Skin epidermis (tissue), 12 donors: ENCODE measurements at regions not wholly inside any gene's neighbourhood (a gene's known extent, or its start where the extent isn't known, plus 50 kb on each side); places are given as distances from the start of the nearest gene placed in this dataset.
"Not testable (repeated sequence)": the region's sequence is repeated elsewhere in the genome, so short reads cannot be mapped to it uniquely, and the experiment has no call there.

Source experiments
- H3K27ac ChIP-seq, 21 experiments: fragments of 200-600 bp; sonication (generic) in 11 of 21; one replicate each; pipeline ENCODE4 v1.5.0; 2020; ENCODE audit warnings: mild to moderate bottlenecking in 3 of 21, inconsistent platforms in 2 of 21, moderate library complexity in 2 of 21
- H3K4me3 ChIP-seq, 7 experiments: fragments of 200-600 bp; sonication (generic) in 2 of 7; one replicate each; pipeline ENCODE4 v1.5.0; 2020; ENCODE audit warnings: inconsistent platforms in 2 of 7, mild to moderate bottlenecking in 2 of 7, moderate library complexity in 1 of 7

- no peak overlapping the region for H3K4me3 ChIP-seq
- H3K27ac ChIP-seq = no peak overlapping the region
Observed at GRCh38 chr1:56115701-56116100, 463.7 kb downstream of the PLPP3 start.

- no peak overlapping the region for H3K4me3 ChIP-seq
- H3K27ac ChIP-seq = no peak overlapping the region
Observed at GRCh38 chr1:56113679-56114078, 465.7 kb downstream of the PLPP3 start.

- Histone ChIP-seq H3K27ac (no peak overlapping the region), H3K4me3 (no peak overlapping the region)
Observed at GRCh38 chr1:56107275-56107638, 472.1 kb downstream of the PLPP3 start.

- Histone ChIP-seq H3K27ac (no peak overlapping the region), H3K4me3 (no peak overlapping the region)
Observed at GRCh38 chr1:56106531-56107274, 472.7 kb downstream of the PLPP3 start.

- Histone ChIP-seq H3K4me3 (no peak overlapping the region), H3K27ac (no peak overlapping the region)
Observed at GRCh38 chr1:56105397-56105796, 474.0 kb downstream of the PLPP3 start.

GRCh38 chr1:56099766-56100265 lies 479.5 kb downstream of the PLPP3 start:
- Histone ChIP-seq H3K27ac (peak overlapping the region in 1 of 21 experiments; percentile 1), H3K4me3 (no peak overlapping the region)

GRCh38 chr1:56098946-56099345 lies 480.4 kb downstream of the PLPP3 start:
- peak overlapping the region in 1 of 21 experiments; percentile 20 for H3K27ac ChIP-seq
- no peak overlapping the region for H3K4me3 ChIP-seq

GRCh38 chr1:56097713-56098112 lies 481.6 kb downstream of the PLPP3 start:
- no peak overlapping the region for H3K4me3 ChIP-seq
- peak overlapping the region in 1 of 21 experiments; percentile 20 for H3K27ac ChIP-seq

GRCh38 chr1:56095696-56096665 lies 483.4 kb downstream of the PLPP3 start:
- Histone ChIP-seq H3K4me3 (no peak overlapping the region), H3K27ac (peak overlapping the region in 8 of 21 experiments; percentile 8 to 51 (median 18))

- Histone ChIP-seq H3K27ac (no peak overlapping the region), H3K4me3 (no peak overlapping the region)
Observed at GRCh38 chr1:56094168-56094567, 485.2 kb downstream of the PLPP3 start.

- peak overlapping the region in 4 of 21 experiments; percentile 6 to 50 (median 30) for H3K27ac ChIP-seq
Observed at GRCh38 chr1:56092684-56093570, 486.4 kb downstream of the PLPP3 start.

GRCh38 chr1:56089826-56090225 lies 489.5 kb downstream of the PLPP3 start:
- H3K27ac ChIP-seq = not testable (repeated sequence)

More at GRCh38 chr1:56092684-56093570, 486.4 kb downstream of the PLPP3 start:
- H3K4me3 ChIP-seq = no peak overlapping the region

GRCh38 chr1:56084246-56084645 lies 495.1 kb downstream of the PLPP3 start:
- H3K27ac ChIP-seq = no peak overlapping the region
- no peak overlapping the region for H3K4me3 ChIP-seq

More at GRCh38 chr1:56089826-56090225, 489.5 kb downstream of the PLPP3 start:
- not testable (repeated sequence) for H3K4me3 ChIP-seq

GRCh38 chr1:56081736-56082135 lies 497.6 kb downstream of the PLPP3 start:
- Histone ChIP-seq H3K4me3 (no peak overlapping the region), H3K27ac (peak overlapping the region in 2 of 21 experiments; percentile 9 to 26)

- peak overlapping the region in 4 of 21 experiments; percentile 4 to 64 (median 18) for H3K27ac ChIP-seq
Observed at GRCh38 chr1:56081173-56081572, 498.2 kb downstream of the PLPP3 start.

GRCh38 chr1:56080123-56080522 lies 499.2 kb downstream of the PLPP3 start:
- H3K27ac ChIP-seq = peak overlapping the region in 6 of 21 experiments; percentile 5 to 64 (median 30)
- H3K4me3 ChIP-seq = no peak overlapping the region

More at GRCh38 chr1:56081173-56081572, 498.2 kb downstream of the PLPP3 start:
- H3K4me3 ChIP-seq = no peak overlapping the region

GRCh38 chr1:56079391-56079790 lies 500.0 kb downstream of the PLPP3 start:
- H3K4me3 ChIP-seq = no peak overlapping the region
- H3K27ac ChIP-seq = peak overlapping the region in 4 of 21 experiments; percentile 5 to 64 (median 31)

- H3K4me3 ChIP-seq = no peak overlapping the region
- no peak overlapping the region for H3K27ac ChIP-seq
Observed at GRCh38 chr1:56077206-56077605, 502.2 kb downstream of the PLPP3 start.

- Histone ChIP-seq H3K27ac (peak overlapping the region in 8 of 21 experiments; percentile 2 to 46 (median 41)), H3K4me3 (no peak overlapping the region)
Observed at GRCh38 chr1:56074007-56074651, 505.2 kb downstream of the PLPP3 start.
